Chondrocyte (in vitro differentiated cells): ENCODE measurements at regions not wholly inside any gene's neighbourhood (a gene's known extent, or its start where the extent isn't known, plus 50 kb on each side); places are given as distances from the start of the nearest gene placed in this dataset.

Experiments
- DNase-seq: peaks from one replicate; pipeline ENCODE4 v3.0.0; 2021; ENCODE audit warnings: mixed read lengths, low spot score
- H3K27ac Mint-ChIP-seq: one replicate; pipeline ENCODE4 v1.8.0; 2021; ENCODE audit warnings: mild to moderate bottlenecking, moderate library complexity, mixed read lengths; ENCODE audit not compliant: unreplicated experiment
- H3K27me3 Mint-ChIP-seq: 2 replicates; pipeline ENCODE4 v1.8.0; 2021; ENCODE audit warnings: low read depth, mixed read lengths
- H3K36me3 Mint-ChIP-seq: 2 replicates; pipeline ENCODE4 v1.8.0; 2021; ENCODE audit warnings: low read depth, mixed read lengths
- H3K4me1 Mint-ChIP-seq: 2 replicates; pipeline ENCODE4 v1.8.0; 2021; ENCODE audit warnings: low read depth, mild to moderate bottlenecking, mixed read lengths
- H3K4me3 Mint-ChIP-seq: one replicate; pipeline ENCODE4 v1.8.0; 2021; ENCODE audit warnings: mild to moderate bottlenecking, moderate library complexity, mixed read lengths; ENCODE audit not compliant: unreplicated experiment
- H3K9me3 Mint-ChIP-seq: 2 replicates; pipeline ENCODE4 v1.8.0; 2021; ENCODE audit warnings: low read depth, mixed read lengths
- CTCF ChIP-seq: fragments of 200-600 bp; sonication (generic); IDR thresholded peaks from 2 replicates; pipeline ENCODE4 v1.5.0; 2021; ENCODE audit warnings: antibody characterized with exemption, mild to moderate bottlenecking, moderate library complexity

GRCh38 chr5:124414973-124415372, 331.5 kb downstream of the ZNF608 start:
- no peak for DNase-seq
- Mint-ChIP-seq H3K9me3 (no peaks in the 10 kb centered on the region), H3K36me3 (no peaks in the 10 kb centered on the region), H3K27me3 (no peaks in the 10 kb centered on the region), H3K27ac (no peak overlapping the region), H3K4me3 (no peak overlapping the region), H3K4me1 (no peaks in the 10 kb centered on the region)
- no peak for TF ChIP-seq CTCF

- H3K4me3 Mint-ChIP-seq = no peak overlapping the region
- H3K36me3 Mint-ChIP-seq = no peaks in the 10 kb centered on the region
- TF ChIP-seq CTCF = peak; percentile 63
- no peaks in the 10 kb centered on the region for H3K4me1 Mint-ChIP-seq
- H3K27ac Mint-ChIP-seq = no peak overlapping the region
- no peaks in the 10 kb centered on the region for H3K27me3 Mint-ChIP-seq
- no peaks in the 10 kb centered on the region for H3K9me3 Mint-ChIP-seq
- DNase-seq = no peak
Observed at GRCh38 chr5:124410539-124411488, 335.6 kb downstream of the ZNF608 start.

GRCh38 chr5:124408738-124409453, 337.5 kb downstream of the ZNF608 start:
- no peak overlapping the region for H3K27ac Mint-ChIP-seq
- DNase-seq = no peak
- no peaks in the 10 kb centered on the region for H3K9me3 Mint-ChIP-seq

GRCh38 chr5:124404796-124405195, 341.6 kb downstream of the ZNF608 start:
- TF ChIP-seq CTCF = no peak
- H3K27ac Mint-ChIP-seq = no peak overlapping the region
- no peaks in the 10 kb centered on the region for H3K36me3 Mint-ChIP-seq
- no peaks in the 10 kb centered on the region for H3K27me3 Mint-ChIP-seq
- H3K4me1 Mint-ChIP-seq = peaks cover 16% of the 10 kb centered on the region
- no peak overlapping the region for H3K4me3 Mint-ChIP-seq
- no peak for DNase-seq
- no peaks in the 10 kb centered on the region for H3K9me3 Mint-ChIP-seq

More at GRCh38 chr5:124408738-124409453, 337.5 kb downstream of the ZNF608 start:
- no peak overlapping the region for H3K4me3 Mint-ChIP-seq
- H3K27me3 Mint-ChIP-seq = no peaks in the 10 kb centered on the region
- no peak for TF ChIP-seq CTCF
- H3K4me1 Mint-ChIP-seq = no peaks in the 10 kb centered on the region
- no peaks in the 10 kb centered on the region for H3K36me3 Mint-ChIP-seq

- Mint-ChIP-seq H3K27me3 (no peaks in the 10 kb centered on the region), H3K27ac (no peak overlapping the region), H3K4me1 (peaks cover 26% of the 10 kb centered on the region), H3K36me3 (no peaks in the 10 kb centered on the region), H3K9me3 (no peaks in the 10 kb centered on the region), H3K4me3 (no peak overlapping the region)
- TF ChIP-seq CTCF = no peak
- no peak for DNase-seq
Observed at GRCh38 chr5:124403281-124403680, 343.2 kb downstream of the ZNF608 start.
